GM23338 (cell line): ENCODE measurements at regions not wholly inside any gene's neighbourhood (a gene's known extent, or its start where the extent isn't known, plus 50 kb on each side); places are given as distances from the start of the nearest gene placed in this dataset.

Experiments
- ATAC-seq: fragments of 200-7000 bp; cut with Tn5 transposase; 3 replicates; pipeline ENCODE4 v1.9.1; 2020
- DNase-seq: peaks from one replicate; pipeline ENCODE4 v3.0.0-alpha.2; 2015; ENCODE audit warnings: low spot score
- H2AFZ ChIP-seq: fragments of 200-600 bp; sonication (generic); 2 replicates; pipeline ENCODE4 v1.8.0; 2016; ENCODE audit warnings: antibody characterized with exemption, mild to moderate bottlenecking, moderate library complexity
- H3F3A ChIP-seq: fragments of 200-600 bp; sonication (generic); replicated peaks from 2 replicates; pipeline ENCODE4 v1.8.0; 2017; ENCODE audit warnings: antibody characterized with exemption, mixed run types, low read depth
- H3K27ac ChIP-seq: fragments of 200-600 bp; sonication (generic); 2 replicates; pipeline ENCODE4 v1.6.1; 2016; ENCODE audit warnings: low read depth
- H3K27me3 ChIP-seq: fragments of 200-600 bp; sonication (generic); 2 replicates; pipeline ENCODE4 v1.8.0; 2016; ENCODE audit warnings: mild to moderate bottlenecking, mixed run types, moderate library complexity; ENCODE audit not compliant: insufficient read depth
- H3K36me3 ChIP-seq: fragments of 200-600 bp; sonication (generic); 2 replicates; pipeline ENCODE4 v1.8.0; 2016; ENCODE audit warnings: mild to moderate bottlenecking; ENCODE audit not compliant: insufficient read depth
- H3K4me1 ChIP-seq: fragments of 200-600 bp; sonication (generic); 2 replicates; pipeline ENCODE4 v1.8.0; 2016; ENCODE audit warnings: mild to moderate bottlenecking, moderate library complexity; ENCODE audit not compliant: insufficient read depth
- H3K4me2 ChIP-seq: fragments of 200-600 bp; sonication (generic); 2 replicates; pipeline ENCODE4 v1.7.1; 2017; ENCODE audit warnings: mixed run types
- H3K4me3 ChIP-seq: fragments of 200-600 bp; sonication (generic); 2 replicates; pipeline ENCODE4 v1.6.1; 2016; ENCODE audit warnings: mixed run types
- H3K79me2 ChIP-seq: fragments of 200-600 bp; sonication (generic); replicated peaks from 2 replicates; pipeline ENCODE4 v1.8.0; 2017; ENCODE audit warnings: mild to moderate bottlenecking; ENCODE audit not compliant: insufficient read depth
- H3K9me2 ChIP-seq: fragments of 200-600 bp; sonication (generic); 2 replicates; pipeline ENCODE4 v1.8.0; 2017; ENCODE audit not compliant: insufficient read depth
- H4K20me1 ChIP-seq: fragments of 200-600 bp; sonication (generic); replicated peaks from 2 replicates; pipeline ENCODE4 v1.8.0; 2017; ENCODE audit warnings: mild to moderate bottlenecking; ENCODE audit not compliant: insufficient read depth
- H3K27ac Mint-ChIP-seq: 2 replicates; pipeline ENCODE4 v1.8.0; 2020; ENCODE audit warnings: inconsistent platforms, mild to moderate bottlenecking, moderate library complexity, mixed read lengths
- H3K27me3 Mint-ChIP-seq: 3 replicates; pipeline ENCODE4 v1.8.0; 2022; ENCODE audit warnings: low read depth, mild to moderate bottlenecking, moderate library complexity, mixed read lengths, inconsistent platforms; ENCODE audit not compliant: insufficient read depth, poor library complexity
- H3K36me3 Mint-ChIP-seq: 3 replicates; pipeline ENCODE4 v1.8.0; 2021; ENCODE audit warnings: low read depth, mild to moderate bottlenecking, inconsistent platforms, moderate library complexity, mixed read lengths
- H3K4me1 Mint-ChIP-seq: 3 replicates; pipeline ENCODE4 v1.8.0; 2020; ENCODE audit warnings: mild to moderate bottlenecking, inconsistent platforms, mixed read lengths
- H3K4me3 Mint-ChIP-seq: 3 replicates; pipeline ENCODE4 v1.8.0; 2021; ENCODE audit warnings: moderate library complexity, mild to moderate bottlenecking, inconsistent platforms, mixed read lengths
- H3K9me3 Mint-ChIP-seq: 3 replicates; pipeline ENCODE4 v1.8.0; 2020; ENCODE audit warnings: moderate library complexity, mild to moderate bottlenecking, inconsistent platforms, mixed read lengths
- CREB1 ChIP-seq: fragments of 250-450 bp; sonication (Bioruptor Pico); IDR thresholded peaks from 2 replicates; pipeline ENCODE4 v1.5.0; 2020; ENCODE audit warnings: low read depth, mild to moderate bottlenecking, moderate library complexity
- EZH2 ChIP-seq: fragments of 200-600 bp; sonication (generic); IDR thresholded peaks from one replicate; pipeline ENCODE4 v1.8.0; 2017; ENCODE audit warnings: antibody characterized with exemption, mild to moderate bottlenecking, low read depth; ENCODE audit not compliant: unreplicated experiment
- EZH2phosphoT487 ChIP-seq: fragments of 200-600 bp; sonication (generic); IDR thresholded peaks from one replicate; pipeline ENCODE4 v1.8.1; 2018; ENCODE audit warnings: antibody characterized with exemption; ENCODE audit not compliant: unreplicated experiment
- STAT1 ChIP-seq: IDR thresholded peaks from one replicate; pipeline ENCODE4 v1.6.1; 2016; ENCODE audit warnings: antibody characterized with exemption; ENCODE audit not compliant: unreplicated experiment
- ZNF114 ChIP-seq: fragments of 250-450 bp; sonication (Bioruptor Pico); IDR thresholded peaks from 2 replicates; pipeline ENCODE4 v1.5.0; 2020; ENCODE audit warnings: mild to moderate bottlenecking, moderate library complexity
- ZNF331 ChIP-seq: fragments of 250-450 bp; sonication (Bioruptor Pico); IDR thresholded peaks from 2 replicates; pipeline ENCODE4 v1.5.0; 2020; ENCODE audit warnings: low read depth, mild to moderate bottlenecking, moderate library complexity
- TF ChIP-seq, protein P1 (sequence below), 2 experiments: fragments of 200-600 bp in 1 of 2; sonication (generic) in 1 of 2; conservative IDR thresholded peaks; 2 replicates each; pipeline versions ENCODE4 v1.5.1 to v1.6.1; 2016 to 2017; ENCODE audit warnings: antibody characterized with exemption in 2 of 2, low read depth in 2 of 2, mild to moderate bottlenecking in 2 of 2, moderate library complexity in 1 of 2
- TF ChIP-seq, protein P2 (sequence below): IDR thresholded peaks from one replicate; pipeline ENCODE4 v1.6.1; 2018; ENCODE audit warnings: antibody characterized with exemption; ENCODE audit not compliant: unreplicated experiment
- TF ChIP-seq, protein P3 (sequence below): IDR thresholded peaks from 2 replicates; pipeline ENCODE4 v1.6.1; 2016; ENCODE audit warnings: antibody characterized with exemption

DNA sequence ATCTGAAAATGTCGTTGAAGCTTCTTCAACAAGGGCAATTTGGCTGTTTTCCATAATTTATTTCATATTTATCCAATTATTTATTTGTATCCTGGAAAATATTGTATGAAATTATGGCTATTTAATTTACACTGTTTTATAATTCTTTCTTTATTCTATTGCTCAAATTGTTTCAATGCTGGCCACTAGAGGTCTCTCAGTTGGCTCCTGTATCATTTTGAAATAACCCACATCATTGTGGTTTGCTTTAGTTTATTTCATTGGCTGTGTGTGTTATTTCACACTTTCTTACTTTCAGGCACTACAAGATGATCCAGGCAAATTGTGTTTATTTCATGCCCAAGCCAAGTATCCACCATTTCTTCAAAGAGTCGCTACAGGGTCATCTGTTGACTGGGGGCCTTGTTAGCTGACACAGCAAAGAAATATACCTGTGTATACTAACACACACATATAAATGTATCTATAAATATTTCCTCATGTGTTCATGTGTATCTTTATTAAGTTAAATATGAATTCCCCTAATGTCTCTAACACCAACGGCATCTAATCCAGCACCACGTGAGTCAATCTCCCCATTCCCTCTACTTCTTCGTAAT lies 86.2 kb downstream of the NPAP1 start:
- Mint-ChIP-seq H3K36me3 (peaks cover 3% of the 10 kb centered on the region; the same call in 1 of the 3 replicates), H3K4me3 (no peak overlapping the region), H3K27ac (no peak overlapping the region), H3K4me1 (peaks cover 17% of the 10 kb centered on the region), H3K27me3 (peaks cover 2% of the 10 kb centered on the region), H3K9me3 (peaks cover 24% of the 10 kb centered on the region)
- Histone ChIP-seq H3K4me2 (no peak overlapping the region), H2AFZ (no peak overlapping the region), H3K36me3 (no peaks in the 10 kb centered on the region), H3K4me1 (peaks cover 16% of the 10 kb centered on the region), H4K20me1 (no peaks in the 10 kb centered on the region), H3K79me2 (no peaks in the 10 kb centered on the region), H3K27ac (no peak overlapping the region), H3K4me3 (no peak overlapping the region), H3K27me3 (no peaks in the 10 kb centered on the region), H3K9me2 (no peaks in the 10 kb centered on the region), H3F3A (0 out of 2 replicates have a peak, but pooled peaks cover 4% of the 10 kb centered on the region)
- ATAC-seq (no peak), DNase-seq (peak; percentile 39)
- TF ChIP-seq, protein P1, sequence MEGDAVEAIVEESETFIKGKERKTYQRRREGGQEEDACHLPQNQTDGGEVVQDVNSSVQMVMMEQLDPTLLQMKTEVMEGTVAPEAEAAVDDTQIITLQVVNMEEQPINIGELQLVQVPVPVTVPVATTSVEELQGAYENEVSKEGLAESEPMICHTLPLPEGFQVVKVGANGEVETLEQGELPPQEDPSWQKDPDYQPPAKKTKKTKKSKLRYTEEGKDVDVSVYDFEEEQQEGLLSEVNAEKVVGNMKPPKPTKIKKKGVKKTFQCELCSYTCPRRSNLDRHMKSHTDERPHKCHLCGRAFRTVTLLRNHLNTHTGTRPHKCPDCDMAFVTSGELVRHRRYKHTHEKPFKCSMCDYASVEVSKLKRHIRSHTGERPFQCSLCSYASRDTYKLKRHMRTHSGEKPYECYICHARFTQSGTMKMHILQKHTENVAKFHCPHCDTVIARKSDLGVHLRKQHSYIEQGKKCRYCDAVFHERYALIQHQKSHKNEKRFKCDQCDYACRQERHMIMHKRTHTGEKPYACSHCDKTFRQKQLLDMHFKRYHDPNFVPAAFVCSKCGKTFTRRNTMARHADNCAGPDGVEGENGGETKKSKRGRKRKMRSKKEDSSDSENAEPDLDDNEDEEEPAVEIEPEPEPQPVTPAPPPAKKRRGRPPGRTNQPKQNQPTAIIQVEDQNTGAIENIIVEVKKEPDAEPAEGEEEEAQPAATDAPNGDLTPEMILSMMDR (conservative IDR thresholded peaks at IDR 0.05; ENCODE audit: low read depth in 2 of 2), result peak; percentile 50 to 80
- TF ChIP-seq, protein P2, sequence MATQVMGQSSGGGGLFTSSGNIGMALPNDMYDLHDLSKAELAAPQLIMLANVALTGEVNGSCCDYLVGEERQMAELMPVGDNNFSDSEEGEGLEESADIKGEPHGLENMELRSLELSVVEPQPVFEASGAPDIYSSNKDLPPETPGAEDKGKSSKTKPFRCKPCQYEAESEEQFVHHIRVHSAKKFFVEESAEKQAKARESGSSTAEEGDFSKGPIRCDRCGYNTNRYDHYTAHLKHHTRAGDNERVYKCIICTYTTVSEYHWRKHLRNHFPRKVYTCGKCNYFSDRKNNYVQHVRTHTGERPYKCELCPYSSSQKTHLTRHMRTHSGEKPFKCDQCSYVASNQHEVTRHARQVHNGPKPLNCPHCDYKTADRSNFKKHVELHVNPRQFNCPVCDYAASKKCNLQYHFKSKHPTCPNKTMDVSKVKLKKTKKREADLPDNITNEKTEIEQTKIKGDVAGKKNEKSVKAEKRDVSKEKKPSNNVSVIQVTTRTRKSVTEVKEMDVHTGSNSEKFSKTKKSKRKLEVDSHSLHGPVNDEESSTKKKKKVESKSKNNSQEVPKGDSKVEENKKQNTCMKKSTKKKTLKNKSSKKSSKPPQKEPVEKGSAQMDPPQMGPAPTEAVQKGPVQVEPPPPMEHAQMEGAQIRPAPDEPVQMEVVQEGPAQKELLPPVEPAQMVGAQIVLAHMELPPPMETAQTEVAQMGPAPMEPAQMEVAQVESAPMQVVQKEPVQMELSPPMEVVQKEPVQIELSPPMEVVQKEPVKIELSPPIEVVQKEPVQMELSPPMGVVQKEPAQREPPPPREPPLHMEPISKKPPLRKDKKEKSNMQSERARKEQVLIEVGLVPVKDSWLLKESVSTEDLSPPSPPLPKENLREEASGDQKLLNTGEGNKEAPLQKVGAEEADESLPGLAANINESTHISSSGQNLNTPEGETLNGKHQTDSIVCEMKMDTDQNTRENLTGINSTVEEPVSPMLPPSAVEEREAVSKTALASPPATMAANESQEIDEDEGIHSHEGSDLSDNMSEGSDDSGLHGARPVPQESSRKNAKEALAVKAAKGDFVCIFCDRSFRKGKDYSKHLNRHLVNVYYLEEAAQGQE, result no peak

DNA sequence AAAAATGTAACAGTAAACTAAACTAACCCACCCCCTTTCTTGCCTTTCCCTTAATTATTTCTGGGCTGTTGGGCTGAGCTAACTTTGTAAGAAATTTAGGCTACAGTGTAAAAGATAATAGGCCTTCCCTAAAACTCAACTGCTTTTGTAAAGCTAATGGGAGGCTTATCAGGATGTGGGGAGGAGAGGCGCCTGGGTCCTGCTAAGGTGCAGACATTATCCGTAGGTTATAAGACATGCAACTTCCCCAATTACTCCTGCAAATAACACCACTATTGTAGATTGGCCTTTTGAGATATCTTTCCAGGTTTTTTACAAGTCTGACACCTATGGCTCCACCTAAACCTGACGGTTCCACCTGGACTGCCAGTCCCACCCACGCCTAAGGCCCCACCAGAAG lies 88.3 kb downstream of the NPAP1 start:
- Histone ChIP-seq H3K4me3 (no peak overlapping the region), H3K9me2 (no peaks in the 10 kb centered on the region), H4K20me1 (no peaks in the 10 kb centered on the region), H3K4me1 (peaks cover 15% of the 10 kb centered on the region), H3K4me2 (no peak overlapping the region), H3K27me3 (no peaks in the 10 kb centered on the region), H3K79me2 (no peaks in the 10 kb centered on the region), H3F3A (0 out of 2 replicates have a peak, but pooled peaks cover 4% of the 10 kb centered on the region), H3K36me3 (no peaks in the 10 kb centered on the region), H2AFZ (peak overlapping the region; percentile 24; the same call in 1 of the 2 replicates), H3K27ac (no peak overlapping the region)
- Mint-ChIP-seq H3K4me1 (peaks cover 24% of the 10 kb centered on the region), H3K4me3 (no peak overlapping the region), H3K27me3 (peaks cover 2% of the 10 kb centered on the region), H3K9me3 (peaks cover 15% of the 10 kb centered on the region; the same call in 2 of the 3 replicates), H3K36me3 (peaks cover 3% of the 10 kb centered on the region; the same call in 1 of the 3 replicates), H3K27ac (no peak overlapping the region)
- no peak for ATAC-seq
- no peak for DNase-seq
- TF ChIP-seq, protein P2, result no peak
- TF ChIP-seq EZH2 (no peak), CREB1 (CRISPR knock-in tag) (no peak), EZH2phosphoT487 (no peak), ZNF114 (no peak), STAT1 (no peak), ZNF331 (no peak)
- TF ChIP-seq, protein P1 (conservative IDR thresholded peaks at IDR 0.05; ENCODE audit: low read depth in 2 of 2), result no peak
- TF ChIP-seq, protein P3, sequence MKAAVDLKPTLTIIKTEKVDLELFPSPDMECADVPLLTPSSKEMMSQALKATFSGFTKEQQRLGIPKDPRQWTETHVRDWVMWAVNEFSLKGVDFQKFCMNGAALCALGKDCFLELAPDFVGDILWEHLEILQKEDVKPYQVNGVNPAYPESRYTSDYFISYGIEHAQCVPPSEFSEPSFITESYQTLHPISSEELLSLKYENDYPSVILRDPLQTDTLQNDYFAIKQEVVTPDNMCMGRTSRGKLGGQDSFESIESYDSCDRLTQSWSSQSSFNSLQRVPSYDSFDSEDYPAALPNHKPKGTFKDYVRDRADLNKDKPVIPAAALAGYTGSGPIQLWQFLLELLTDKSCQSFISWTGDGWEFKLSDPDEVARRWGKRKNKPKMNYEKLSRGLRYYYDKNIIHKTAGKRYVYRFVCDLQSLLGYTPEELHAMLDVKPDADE, result no peak
